ENCODE measurements at regions not wholly inside any gene's neighbourhood (a gene's known extent, or its start where the extent isn't known, plus 50 kb on each side); places are given as distances from the start of the nearest gene placed in this dataset.

DNA sequence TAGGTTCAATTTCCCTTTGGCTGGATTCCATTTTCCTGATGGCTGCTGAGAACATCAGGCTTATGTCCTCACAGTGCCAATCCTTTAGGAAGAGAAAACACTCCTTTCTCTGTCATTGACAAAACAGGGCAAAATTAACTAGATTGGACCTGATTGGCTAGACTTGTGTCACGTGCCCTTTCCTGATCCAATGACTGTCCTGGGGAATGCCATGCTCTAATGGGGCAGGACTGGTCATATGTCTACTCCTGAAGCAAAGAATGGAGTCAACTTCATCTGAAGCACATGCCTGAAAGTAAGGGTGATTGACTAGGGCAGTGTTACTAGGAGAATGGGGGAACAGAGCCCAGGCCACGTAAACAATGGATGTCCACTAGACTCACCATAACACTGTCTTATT, 220.4 kb downstream of the KDR start:
- ATAC-seq (no peak), DNase-seq (no peak)
- Mint-ChIP-seq H3K27ac (no peak overlapping the region), H3K4me3 (no peak overlapping the region), H3K36me3 (peaks cover 9% of the 10 kb centered on the region), H3K4me1 (peaks cover 0 to 7% of the 10 kb centered on the region in 2 donors), H3K9me3 (peaks cover 2 to 6% of the 10 kb centered on the region in 2 donors), H3K27me3 (ENCODE audit: low read depth in 2 of 2) (peaks cover 0 to 1% of the 10 kb centered on the region in 2 donors)
- intact Hi-C loops (cut with micrococcal nuclease): no loop called here
- peaks cover 2% of the 10 kb centered on the region for H3K27me3 ChIP-seq (ENCODE audit: control insufficient read depth, insufficient read depth, low read length)
- H3K9me3 ChIP-seq (ENCODE audit: control insufficient read depth, insufficient read depth, low read length): peaks cover 3% of the 10 kb centered on the region
- TF ChIP-seq, protein P1, sequence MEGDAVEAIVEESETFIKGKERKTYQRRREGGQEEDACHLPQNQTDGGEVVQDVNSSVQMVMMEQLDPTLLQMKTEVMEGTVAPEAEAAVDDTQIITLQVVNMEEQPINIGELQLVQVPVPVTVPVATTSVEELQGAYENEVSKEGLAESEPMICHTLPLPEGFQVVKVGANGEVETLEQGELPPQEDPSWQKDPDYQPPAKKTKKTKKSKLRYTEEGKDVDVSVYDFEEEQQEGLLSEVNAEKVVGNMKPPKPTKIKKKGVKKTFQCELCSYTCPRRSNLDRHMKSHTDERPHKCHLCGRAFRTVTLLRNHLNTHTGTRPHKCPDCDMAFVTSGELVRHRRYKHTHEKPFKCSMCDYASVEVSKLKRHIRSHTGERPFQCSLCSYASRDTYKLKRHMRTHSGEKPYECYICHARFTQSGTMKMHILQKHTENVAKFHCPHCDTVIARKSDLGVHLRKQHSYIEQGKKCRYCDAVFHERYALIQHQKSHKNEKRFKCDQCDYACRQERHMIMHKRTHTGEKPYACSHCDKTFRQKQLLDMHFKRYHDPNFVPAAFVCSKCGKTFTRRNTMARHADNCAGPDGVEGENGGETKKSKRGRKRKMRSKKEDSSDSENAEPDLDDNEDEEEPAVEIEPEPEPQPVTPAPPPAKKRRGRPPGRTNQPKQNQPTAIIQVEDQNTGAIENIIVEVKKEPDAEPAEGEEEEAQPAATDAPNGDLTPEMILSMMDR (IDR thresholded peaks at IDR 0.05): no peak
- 73% methylated on average over 1 of the region's 2 CpGs for WGBS (ENCODE audit: insufficient coverage)
- H3K4me1 ChIP-seq (ENCODE audit: control insufficient read depth, insufficient read depth, low read length): no peaks in the 10 kb centered on the region
- no peak overlapping the region for H3K4me3 ChIP-seq (ENCODE audit: low read length)
- no peak overlapping the region for H3K27ac ChIP-seq (ENCODE audit: low read length)
- H3K36me3 ChIP-seq (ENCODE audit: control insufficient read depth, insufficient read depth, low read length): no peaks in the 10 kb centered on the region

DNA sequence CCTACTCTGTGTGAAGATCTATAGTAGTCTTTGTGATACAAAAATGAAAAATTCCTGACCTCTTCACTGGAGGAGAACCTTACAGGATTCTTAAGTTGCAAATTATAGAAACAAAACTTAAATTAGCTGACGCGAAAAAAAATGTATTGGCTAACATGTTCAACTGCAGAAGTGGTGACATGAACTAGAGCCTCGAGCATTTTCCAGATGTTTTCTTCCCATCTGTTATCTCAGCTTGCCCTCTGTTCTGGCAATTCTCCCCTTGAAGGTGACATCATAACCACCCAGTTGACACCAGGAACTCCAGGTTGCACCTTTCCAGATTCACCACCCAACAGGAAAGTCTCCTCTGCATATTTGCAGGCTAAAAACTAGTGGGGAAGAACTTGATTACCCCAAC, 222.4 kb downstream of the KDR start:
- H3K27ac ChIP-seq (ENCODE audit: low read length): no peak overlapping the region
- H3K4me1 ChIP-seq (ENCODE audit: control insufficient read depth, insufficient read depth, low read length): no peaks in the 10 kb centered on the region
- H3K4me3 ChIP-seq (ENCODE audit: low read length): no peak overlapping the region
- intact Hi-C loops (cut with micrococcal nuclease): no loop called here
- Mint-ChIP-seq H3K27me3 (ENCODE audit: low read depth in 2 of 2) (peaks cover 6 to 13% of the 10 kb centered on the region in 2 donors), H3K27ac (no peak overlapping the region), H3K9me3 (peaks cover 2 to 6% of the 10 kb centered on the region in 2 donors), H3K4me3 (no peak overlapping the region), H3K36me3 (peaks cover 9% of the 10 kb centered on the region), H3K4me1 (peaks cover 8 to 11% of the 10 kb centered on the region in 2 donors)
- 88% methylated on average over 3 of the region's 3 CpGs for WGBS (ENCODE audit: insufficient coverage)
- H3K36me3 ChIP-seq (ENCODE audit: control insufficient read depth, insufficient read depth, low read length): no peaks in the 10 kb centered on the region
- ATAC-seq: no peak
- peaks cover 3% of the 10 kb centered on the region for H3K9me3 ChIP-seq (ENCODE audit: control insufficient read depth, insufficient read depth, low read length)
- H3K27me3 ChIP-seq (ENCODE audit: control insufficient read depth, insufficient read depth, low read length): peaks cover 2% of the 10 kb centered on the region
- no peak for DNase-seq
- TF ChIP-seq, protein P1 (IDR thresholded peaks at IDR 0.05): no peak

DNA sequence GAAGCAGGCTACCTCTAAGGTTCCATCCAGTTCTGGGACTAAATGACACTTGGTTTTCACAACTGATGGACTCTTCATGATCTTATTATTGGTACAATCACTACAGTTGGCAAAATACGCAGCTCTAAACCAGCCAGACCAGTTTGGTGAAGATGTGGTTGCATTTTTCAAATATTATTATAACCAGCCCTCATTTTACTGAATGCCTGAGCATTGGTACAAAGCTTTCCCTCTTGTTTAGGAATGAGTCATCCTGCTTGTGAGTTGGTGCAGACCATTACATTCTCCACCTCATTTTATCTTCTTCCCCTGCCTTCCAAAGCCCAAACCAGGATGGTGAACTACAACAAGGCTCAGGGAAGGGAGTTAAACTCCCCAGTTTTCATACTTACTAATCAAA, 223.1 kb downstream of the KDR start:
- Histone ChIP-seq H3K36me3 (ENCODE audit: control insufficient read depth, insufficient read depth, low read length) (no peaks in the 10 kb centered on the region), H3K4me1 (ENCODE audit: control insufficient read depth, insufficient read depth, low read length) (no peaks in the 10 kb centered on the region), H3K27me3 (ENCODE audit: control insufficient read depth, insufficient read depth, low read length) (peaks cover 5% of the 10 kb centered on the region), H3K9me3 (ENCODE audit: control insufficient read depth, insufficient read depth, low read length) (peaks cover 3% of the 10 kb centered on the region), H3K4me3 (ENCODE audit: low read length) (no peak overlapping the region), H3K27ac (ENCODE audit: low read length) (no peak overlapping the region)
- Mint-ChIP-seq H3K27ac (no peak overlapping the region), H3K36me3 (peaks cover 9% of the 10 kb centered on the region), H3K27me3 (ENCODE audit: low read depth in 2 of 2) (peaks cover 6 to 13% of the 10 kb centered on the region in 2 donors), H3K4me3 (no peak overlapping the region), H3K9me3 (peaks cover 0 to 4% of the 10 kb centered on the region in 2 donors), H3K4me1 (peaks cover 8 to 11% of the 10 kb centered on the region in 2 donors)
- TF ChIP-seq, protein P1 (IDR thresholded peaks at IDR 0.05): no peak
- DNase-seq (no peak), ATAC-seq (no peak)
- no CpG with 5 or more reads among the region's 1 CpG for WGBS (ENCODE audit: insufficient coverage)
- intact Hi-C loops (cut with micrococcal nuclease): no loop called here

DNA sequence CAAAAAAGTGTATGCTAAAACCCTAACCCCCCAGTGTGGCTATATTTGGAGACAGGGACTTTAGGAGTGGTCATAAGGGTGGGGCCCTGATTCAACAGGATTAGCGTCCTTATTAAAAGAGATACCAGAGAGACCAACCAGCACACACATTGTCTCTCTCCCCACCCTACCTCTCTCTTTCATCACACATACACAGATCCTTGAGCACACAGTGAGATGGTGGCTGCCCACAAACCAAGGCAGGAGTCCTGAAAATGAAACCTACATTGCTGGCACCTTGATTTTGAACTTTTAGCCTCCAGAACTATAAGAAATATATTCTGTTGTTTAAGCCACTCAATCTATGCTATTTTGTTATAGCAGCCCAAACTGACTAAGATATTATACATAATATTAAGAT, 224.2 kb downstream of the KDR start:
- DNase-seq (no peak), ATAC-seq (peak in 1 of 3 donors; percentile 40)
- TF ChIP-seq, protein P1 (IDR thresholded peaks at IDR 0.05): no peak
- WGBS (ENCODE audit: insufficient coverage): 90% methylated on average over 1 of the region's 1 CpG
- H3K4me3 Mint-ChIP-seq: no peak overlapping the region
- H3K36me3 Mint-ChIP-seq: peaks cover 4% of the 10 kb centered on the region
- no peaks in the 10 kb centered on the region for H3K36me3 ChIP-seq (ENCODE audit: control insufficient read depth, insufficient read depth, low read length)
- intact Hi-C loops (cut with micrococcal nuclease): no loop called here
- peaks cover 8 to 11% of the 10 kb centered on the region in 2 donors for H3K4me1 Mint-ChIP-seq
- H3K27ac ChIP-seq (ENCODE audit: low read length): no peak overlapping the region
- H3K27ac Mint-ChIP-seq: no peak overlapping the region
- H3K27me3 Mint-ChIP-seq (ENCODE audit: low read depth in 2 of 2): peaks cover 6 to 13% of the 10 kb centered on the region in 2 donors
- no peaks in the 10 kb centered on the region for H3K4me1 ChIP-seq (ENCODE audit: control insufficient read depth, insufficient read depth, low read length)
- H3K9me3 ChIP-seq (ENCODE audit: control insufficient read depth, insufficient read depth, low read length): peaks cover 3% of the 10 kb centered on the region
- H3K27me3 ChIP-seq (ENCODE audit: control insufficient read depth, insufficient read depth, low read length): peaks cover 5% of the 10 kb centered on the region
- peaks cover 0 to 2% of the 10 kb centered on the region in 2 donors for H3K9me3 Mint-ChIP-seq
- H3K4me3 ChIP-seq (ENCODE audit: low read length): no peak overlapping the region
